Subcutaneous abdominal adipose tissue (tissue), 5 donors: ENCODE measurements at regions not wholly inside any gene's neighbourhood (a gene's known extent, or its start where the extent isn't known, plus 50 kb on each side); places are given as distances from the start of the nearest gene placed in this dataset.

Experiments
- H3K27ac ChIP-seq: one replicate; pipeline ENCODE4 v1.7.0; 2013; ENCODE audit warnings: low read depth, mild to moderate bottlenecking, inconsistent platforms, low read length, moderate library complexity
- H3K27me3 ChIP-seq, 5 donors: one replicate each; pipeline ENCODE4 v1.7.0; 2013; ENCODE audit warnings: low read length in 5 of 5, inconsistent platforms in 1 of 5; ENCODE audit not compliant: control insufficient read depth in 5 of 5, insufficient read depth in 4 of 5
- H3K36me3 ChIP-seq, 5 donors: one replicate each; pipeline ENCODE4 v1.7.0; 2013; ENCODE audit warnings: low read length in 5 of 5; ENCODE audit not compliant: control insufficient read depth in 5 of 5, insufficient read depth in 5 of 5
- H3K4me1 ChIP-seq, 5 donors: one replicate each; pipeline ENCODE4 v1.7.0; 2013; ENCODE audit warnings: low read length in 5 of 5, mild to moderate bottlenecking in 3 of 5, moderate library complexity in 1 of 5; ENCODE audit not compliant: control insufficient read depth in 5 of 5, insufficient read depth in 5 of 5
- H3K4me3 ChIP-seq, 5 donors: one replicate each; pipeline ENCODE4 v1.7.0; 2013; ENCODE audit warnings: low read length in 5 of 5, low read depth in 1 of 5
- H3K9ac ChIP-seq, 5 donors: one replicate each; pipeline ENCODE4 v1.7.0; 2013; ENCODE audit warnings: low read length in 5 of 5, mild to moderate bottlenecking in 4 of 5, moderate library complexity in 3 of 5
- H3K9me3 ChIP-seq, 5 donors: one replicate each; pipeline ENCODE4 v1.7.0; 2013; ENCODE audit warnings: low read length in 5 of 5; ENCODE audit not compliant: control insufficient read depth in 5 of 5
- donor health status: healthy.
- donor health status: healthy.
- donor health status: healthy.
- donor health status: healthy.
- donor health status: healthy.

DNA sequence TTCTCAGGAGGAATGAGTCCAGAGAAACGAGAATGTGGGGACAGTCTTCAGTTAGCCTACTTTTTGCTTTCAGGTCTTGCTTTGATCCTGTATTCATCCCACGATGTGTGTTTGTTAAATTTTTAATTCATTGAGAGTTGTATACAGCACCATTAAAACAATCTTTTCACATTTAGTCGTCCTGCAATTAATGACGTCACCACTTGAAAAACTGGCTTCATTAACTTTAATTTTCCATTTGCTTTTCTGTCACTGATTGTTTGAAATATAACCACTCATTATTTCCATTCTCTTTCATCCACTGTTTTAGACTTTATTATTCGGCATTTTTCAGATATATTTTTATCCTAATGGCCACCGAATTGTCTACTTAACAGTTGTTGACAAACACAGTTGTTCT lies 146.9 kb downstream of the TFEC start:
- no peaks in the 10 kb centered on the region for H3K27me3 ChIP-seq
- H3K36me3 ChIP-seq = no peaks in the 10 kb centered on the region
- H3K4me1 ChIP-seq = no peaks in the 10 kb centered on the region
- H3K9me3 ChIP-seq = no peaks in the 10 kb centered on the region
- H3K4me3 ChIP-seq = no peak overlapping the region
- H3K9ac ChIP-seq = no peak overlapping the region
- H3K27ac ChIP-seq = no peak overlapping the region

- H3K36me3 ChIP-seq = no peaks in the 10 kb centered on the region
- H3K4me3 ChIP-seq = no peak overlapping the region
- no peaks in the 10 kb centered on the region for H3K9me3 ChIP-seq
- H3K27me3 ChIP-seq = no peaks in the 10 kb centered on the region
- H3K9ac ChIP-seq = no peak overlapping the region
- no peak overlapping the region for H3K27ac ChIP-seq
- no peaks in the 10 kb centered on the region for H3K4me1 ChIP-seq
Measured at GRCh38 chr7:115881476-115881875, 149.1 kb downstream of the TFEC start.

DNA sequence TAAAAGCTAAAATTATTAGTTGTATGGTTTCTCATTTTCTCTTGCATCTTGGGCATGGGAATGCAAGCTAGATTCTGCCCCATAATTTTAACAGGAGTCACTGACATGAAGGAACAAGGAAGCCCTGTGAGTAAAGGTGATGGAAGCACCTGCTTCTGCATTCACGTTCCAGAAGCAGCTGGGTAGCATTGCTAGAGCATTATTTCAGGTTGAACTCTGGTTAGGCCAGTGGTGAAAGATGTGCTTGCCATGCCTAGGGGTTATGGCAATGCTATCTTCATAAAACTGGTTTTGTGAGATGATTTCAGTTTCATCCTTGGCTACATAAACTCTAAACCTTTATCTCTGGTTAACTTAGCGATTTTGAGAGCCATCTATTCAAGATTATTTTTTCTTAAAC lies 151.4 kb downstream of the TFEC start:
- no peaks in the 10 kb centered on the region for H3K9me3 ChIP-seq
- no peak overlapping the region for H3K9ac ChIP-seq
- H3K36me3 ChIP-seq = no peaks in the 10 kb centered on the region
- no peak overlapping the region for H3K4me3 ChIP-seq
- no peaks in the 10 kb centered on the region for H3K27me3 ChIP-seq
- H3K4me1 ChIP-seq = no peaks in the 10 kb centered on the region
- H3K27ac ChIP-seq = no peak overlapping the region

- Histone ChIP-seq H3K9me3 (no peaks in the 10 kb centered on the region), H3K4me1 (no peaks in the 10 kb centered on the region), H3K27me3 (no peaks in the 10 kb centered on the region), H3K9ac (no peak overlapping the region), H3K36me3 (no peaks in the 10 kb centered on the region), H3K4me3 (no peak overlapping the region), H3K27ac (no peak overlapping the region)
Measured at GRCh38 chr7:115869801-115870200, 160.8 kb downstream of the TFEC start.

- Histone ChIP-seq H3K27ac (no peak overlapping the region), H3K36me3 (no peaks in the 10 kb centered on the region), H3K27me3 (no peaks in the 10 kb centered on the region), H3K4me1 (no peaks in the 10 kb centered on the region), H3K9ac (no peak overlapping the region), H3K4me3 (no peak overlapping the region), H3K9me3 (no peaks in the 10 kb centered on the region)
Measured at GRCh38 chr7:115869190-115869589, 161.4 kb downstream of the TFEC start.

DNA sequence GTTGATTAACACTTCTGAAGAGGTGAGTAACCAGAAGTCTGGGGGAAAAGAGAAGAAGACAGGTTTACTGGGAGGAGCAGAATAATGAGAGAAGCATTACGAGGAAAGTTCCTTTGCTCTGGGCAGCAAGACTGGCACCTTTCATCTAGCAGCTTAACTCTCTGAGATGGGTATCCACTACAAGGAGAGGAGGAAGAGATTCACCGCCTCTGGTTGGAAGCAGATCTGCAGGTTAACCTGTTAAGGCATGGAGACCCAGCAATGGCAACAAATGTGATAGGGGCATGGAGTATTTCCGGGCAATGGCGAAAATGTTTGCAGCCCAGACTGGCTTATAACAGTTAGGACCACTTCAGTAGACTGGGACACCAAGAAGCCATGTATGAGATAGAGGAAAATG lies 162.2 kb downstream of the TFEC start:
- H3K9me3 ChIP-seq = no peaks in the 10 kb centered on the region
- no peaks in the 10 kb centered on the region for H3K36me3 ChIP-seq
- H3K4me1 ChIP-seq = no peaks in the 10 kb centered on the region
- H3K4me3 ChIP-seq = no peak overlapping the region
- H3K27ac ChIP-seq = no peak overlapping the region
- no peaks in the 10 kb centered on the region for H3K27me3 ChIP-seq
- H3K9ac ChIP-seq = no peak overlapping the region

DNA sequence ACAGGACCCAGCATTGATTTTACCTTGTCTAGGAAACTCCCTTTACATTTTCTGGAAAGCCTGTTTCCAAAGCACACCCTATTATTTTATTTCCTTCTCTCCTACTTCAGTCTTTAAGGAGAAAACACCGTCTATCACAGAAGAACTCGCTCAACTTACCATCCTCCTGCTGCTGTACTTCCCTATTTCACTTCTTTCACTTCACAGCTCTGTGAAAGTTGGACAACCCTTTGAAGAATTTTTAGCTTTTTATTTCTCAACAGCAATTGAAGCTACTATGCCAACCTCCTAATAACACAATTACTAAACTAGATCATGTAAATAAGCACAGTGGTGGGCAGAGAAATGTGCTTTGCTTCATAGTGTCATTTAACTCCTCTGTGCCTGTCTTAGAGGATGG lies 166.5 kb downstream of the TFEC start:
- Histone ChIP-seq H3K9ac (no peak overlapping the region), H3K27ac (no peak overlapping the region), H3K4me3 (no peak overlapping the region), H3K4me1 (no peaks in the 10 kb centered on the region), H3K36me3 (no peaks in the 10 kb centered on the region), H3K27me3 (no peaks in the 10 kb centered on the region), H3K9me3 (no peaks in the 10 kb centered on the region)

- Histone ChIP-seq H3K27ac (no peak overlapping the region), H3K4me1 (peaks cover 0 to 4% (median 0%) of the 10 kb centered on the region in 5 donors), H3K9me3 (no peaks in the 10 kb centered on the region), H3K27me3 (no peaks in the 10 kb centered on the region), H3K4me3 (no peak overlapping the region), H3K9ac (no peak overlapping the region), H3K36me3 (no peaks in the 10 kb centered on the region)
Measured at GRCh38 chr7:115851291-115851690, 179.3 kb downstream of the TFEC start.

GRCh38 chr7:115850774-115851173 lies 179.8 kb downstream of the TFEC start:
- H3K4me1 ChIP-seq = peaks cover 0 to 4% (median 0%) of the 10 kb centered on the region in 5 donors
- H3K27ac ChIP-seq = no peak overlapping the region
- H3K27me3 ChIP-seq = no peaks in the 10 kb centered on the region
- H3K36me3 ChIP-seq = no peaks in the 10 kb centered on the region
- no peak overlapping the region for H3K9ac ChIP-seq
- H3K4me3 ChIP-seq = no peak overlapping the region
- H3K9me3 ChIP-seq = no peaks in the 10 kb centered on the region

- H3K9me3 ChIP-seq = no peaks in the 10 kb centered on the region
- no peaks in the 10 kb centered on the region for H3K36me3 ChIP-seq
- no peak overlapping the region for H3K4me3 ChIP-seq
- no peak overlapping the region for H3K9ac ChIP-seq
- H3K27ac ChIP-seq = no peak overlapping the region
- no peaks in the 10 kb centered on the region for H3K27me3 ChIP-seq
- peaks cover 0 to 4% (median 0%) of the 10 kb centered on the region in 5 donors for H3K4me1 ChIP-seq
Measured at GRCh38 chr7:115844857-115845256, 185.7 kb downstream of the TFEC start.

- Histone ChIP-seq H3K4me1 (no peaks in the 10 kb centered on the region), H3K4me3 (no peak overlapping the region), H3K27ac (no peak overlapping the region), H3K9me3 (no peaks in the 10 kb centered on the region), H3K36me3 (no peaks in the 10 kb centered on the region), H3K27me3 (peaks cover 0 to under 1% (median 0%) of the 10 kb centered on the region in 5 donors), H3K9ac (no peak overlapping the region)
Measured at GRCh38 chr7:115840702-115841101, 189.9 kb downstream of the TFEC start.
